ENCODE measurements at regions not wholly inside any gene's neighbourhood (a gene's known extent, or its start where the extent isn't known, plus 50 kb on each side); places are given as distances from the start of the nearest gene placed in this dataset.

DNA sequence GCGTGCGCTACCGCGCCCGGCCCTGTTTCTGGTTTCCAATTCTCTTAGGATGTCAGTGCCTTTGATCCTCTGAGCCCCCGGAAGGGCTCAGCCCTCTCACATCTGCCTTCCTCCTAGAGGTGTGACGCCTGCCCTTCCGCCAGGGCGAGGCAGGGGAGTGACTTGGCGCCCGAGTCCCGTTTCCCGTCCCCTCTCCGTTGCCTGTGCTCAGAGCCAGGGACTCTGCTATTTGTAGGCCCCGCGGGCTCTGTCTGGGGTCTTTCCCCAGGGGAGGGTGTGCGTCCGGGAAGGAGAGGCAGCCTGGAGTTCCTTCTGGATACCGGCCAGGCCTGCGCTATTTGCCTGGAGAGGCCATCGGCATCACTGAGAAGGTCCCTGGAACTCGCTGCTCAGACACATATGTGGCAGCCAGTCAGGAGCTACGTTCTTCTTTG, 103.7 kb upstream of the TAF1B start:
- Mint-ChIP-seq H3K27me3 (no peaks in the 10 kb centered on the region), H3K27ac (peak overlapping the region; percentile 75), H3K4me3 (peak overlapping the region; percentile 65), H3K36me3 (ENCODE audit: low read depth) (peaks cover 2% of the 10 kb centered on the region), H3K4me1 (peaks cover 43% of the 10 kb centered on the region), H3K9me3 (peaks cover 8% of the 10 kb centered on the region)
- ATAC-seq (peak; percentile 67), DNase-seq (peak; percentile 49)

DNA sequence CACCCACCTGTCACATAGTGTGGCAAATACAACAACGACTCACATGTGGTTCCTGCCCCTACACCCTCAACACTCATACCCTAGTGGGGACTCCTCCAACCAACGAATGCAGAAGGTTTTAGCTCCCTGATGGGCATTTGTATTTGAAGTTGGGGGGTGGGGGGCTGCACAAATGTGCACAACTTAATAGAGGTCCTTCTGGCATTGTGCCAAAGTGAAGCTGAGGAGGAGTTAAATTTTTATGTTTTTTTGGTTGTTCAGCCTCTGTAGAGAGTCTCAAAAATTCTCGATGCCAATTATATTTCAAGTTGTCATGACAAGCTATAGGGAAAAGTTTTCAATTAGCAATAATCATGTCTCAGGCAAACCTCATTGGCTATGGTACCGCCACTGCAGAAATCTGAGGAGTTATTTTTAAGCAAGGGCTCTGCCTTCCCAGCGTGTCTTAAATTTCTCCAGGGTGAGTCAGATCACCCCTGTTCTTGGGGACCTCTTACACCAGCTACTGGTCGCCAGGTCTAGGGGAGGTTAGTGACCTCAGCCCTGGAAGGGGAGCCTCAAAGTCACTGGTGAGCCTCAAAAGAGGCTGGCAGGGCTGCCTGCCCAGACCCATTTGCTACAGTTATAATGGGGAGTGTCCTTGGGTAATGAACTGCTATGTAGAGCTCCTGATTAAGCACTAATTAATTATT, 102.7 kb upstream of the TAF1B start:
- no peak overlapping the region for H3K27ac Mint-ChIP-seq

DNA sequence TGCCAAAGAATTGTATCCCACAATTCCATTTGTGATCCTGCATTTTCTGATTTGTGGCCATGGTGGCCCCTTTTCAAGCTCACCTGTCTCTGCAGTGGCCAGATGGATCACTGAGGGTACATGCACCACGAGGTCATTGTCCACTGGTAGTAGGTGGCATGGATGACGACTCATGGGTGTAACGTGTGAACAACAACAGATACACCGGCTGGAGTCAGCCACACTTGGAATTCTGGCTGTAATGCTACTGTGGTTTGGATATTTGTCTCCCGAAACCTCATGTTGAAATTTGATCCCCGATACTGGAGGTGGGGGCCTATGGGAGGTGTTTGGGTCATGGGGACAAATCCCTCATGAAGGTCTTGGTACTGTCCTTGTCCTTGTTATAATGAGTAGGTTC, 102.2 kb upstream of the TAF1B start:
- DNase-seq (no peak), ATAC-seq (no peak)
- Mint-ChIP-seq H3K27me3 (no peaks in the 10 kb centered on the region), H3K4me1 (peaks cover 31% of the 10 kb centered on the region), H3K9me3 (no peaks in the 10 kb centered on the region), H3K36me3 (ENCODE audit: low read depth) (no peaks in the 10 kb centered on the region), H3K4me3 (no peak overlapping the region), H3K27ac (no peak overlapping the region)

More for the DNA sequence above, 102.7 kb upstream of the TAF1B start:
- no peaks in the 10 kb centered on the region for H3K27me3 Mint-ChIP-seq
- H3K4me3 Mint-ChIP-seq: no peak overlapping the region
- DNase-seq: no peak
- no peaks in the 10 kb centered on the region for H3K36me3 Mint-ChIP-seq (ENCODE audit: low read depth)
- no peak for ATAC-seq
- peaks cover 37% of the 10 kb centered on the region for H3K4me1 Mint-ChIP-seq
- no peaks in the 10 kb centered on the region for H3K9me3 Mint-ChIP-seq

DNA sequence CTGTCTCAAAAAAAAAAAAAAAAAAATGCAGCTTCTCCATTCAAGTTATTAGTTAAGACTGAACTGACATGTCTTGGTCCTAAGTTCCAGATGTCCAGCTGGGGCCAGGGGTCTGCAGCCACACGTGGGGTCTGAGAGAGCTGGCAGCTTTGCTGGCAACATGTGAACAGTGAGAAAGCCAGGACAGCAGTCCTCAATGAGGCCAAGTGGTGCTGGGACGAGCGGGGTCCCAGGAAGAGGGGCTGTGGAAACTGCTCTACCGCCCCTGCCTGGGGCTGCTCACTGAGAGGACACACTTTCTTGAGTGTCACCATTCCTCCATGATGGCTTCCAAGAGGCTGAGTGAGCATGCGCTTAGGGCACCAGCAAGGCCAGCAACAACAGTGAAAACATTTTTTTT, 100.7 kb upstream of the TAF1B start:
- Mint-ChIP-seq H3K27me3 (no peaks in the 10 kb centered on the region), H3K4me1 (peaks cover 23% of the 10 kb centered on the region), H3K4me3 (no peak overlapping the region), H3K36me3 (ENCODE audit: low read depth) (no peaks in the 10 kb centered on the region), H3K9me3 (no peaks in the 10 kb centered on the region), H3K27ac (no peak overlapping the region)
- ATAC-seq (no peak), DNase-seq (no peak)

DNA sequence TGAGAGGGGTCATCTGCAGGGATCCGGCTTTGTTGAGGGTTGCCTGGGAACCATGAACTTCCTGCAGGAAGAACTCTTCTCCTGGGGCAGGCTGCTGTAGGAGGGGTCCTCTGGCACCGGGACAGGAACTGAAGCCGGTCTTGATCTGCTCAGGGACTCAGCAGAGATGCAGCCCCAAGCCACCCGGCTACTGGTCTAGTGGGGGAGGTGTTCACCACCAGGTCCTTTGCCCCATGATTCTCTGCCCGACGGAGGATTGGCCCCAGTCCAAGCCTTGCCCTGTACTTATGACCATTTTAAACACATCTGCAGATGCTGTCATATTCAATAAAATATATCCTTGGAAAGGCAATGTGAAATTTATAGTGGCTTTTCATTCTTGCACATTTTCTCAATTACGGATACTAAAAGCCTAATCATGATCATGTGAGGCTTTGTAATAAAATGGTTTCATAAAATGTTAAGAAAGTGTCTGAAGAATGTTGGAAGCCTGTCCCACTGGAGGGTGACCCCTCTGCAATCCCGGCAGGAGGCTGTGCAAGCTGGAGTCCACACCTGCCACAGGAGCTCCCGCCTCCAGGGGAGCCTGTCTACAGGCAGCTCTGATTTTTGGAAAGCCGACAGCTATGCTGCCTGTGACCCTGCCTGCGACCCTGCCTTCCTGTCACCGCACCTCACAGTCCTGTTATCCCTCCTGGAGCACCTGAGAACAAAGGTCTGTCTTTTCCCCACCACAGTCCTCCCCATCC, 98.8 kb upstream of the TAF1B start:
- Mint-ChIP-seq H3K27ac (no peak overlapping the region), H3K4me1 (peaks cover 15% of the 10 kb centered on the region)

DNA sequence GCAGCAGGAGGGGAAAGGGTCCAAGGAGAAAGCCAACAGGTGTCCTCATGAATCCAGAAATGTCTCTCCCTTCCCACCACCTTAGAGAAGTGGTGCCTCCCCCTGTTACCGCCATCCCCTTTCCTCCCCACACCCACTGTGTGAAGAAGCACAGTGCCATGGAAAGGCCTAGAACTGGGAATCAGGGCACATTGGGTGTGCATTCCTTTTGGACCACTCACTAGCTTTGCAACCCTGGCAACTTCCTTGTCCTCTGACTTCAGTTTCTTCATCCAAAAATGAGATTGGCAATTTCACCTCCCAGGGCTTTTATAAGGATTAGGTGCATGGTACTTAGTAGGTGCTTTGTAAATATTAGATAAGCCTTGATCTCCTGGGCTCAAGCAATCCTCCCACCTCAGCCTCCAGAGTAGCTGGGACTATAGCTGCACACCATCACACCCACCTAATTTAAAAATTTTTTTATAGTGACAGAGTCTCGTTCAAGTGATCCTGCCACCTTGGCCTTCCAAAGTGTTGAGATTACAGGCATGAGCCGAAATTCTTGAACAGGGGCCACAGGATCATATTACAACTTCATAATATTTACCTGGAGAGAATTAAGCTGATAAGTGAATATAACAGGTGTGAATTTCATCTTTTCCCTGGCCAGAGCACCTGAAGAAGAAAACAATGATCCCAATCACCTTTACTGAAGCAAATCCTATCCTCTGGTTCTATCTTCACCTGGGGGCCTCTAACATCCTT, 97.9 kb upstream of the TAF1B start:
- Mint-ChIP-seq H3K4me1 (peaks cover 13% of the 10 kb centered on the region), H3K27me3 (no peaks in the 10 kb centered on the region), H3K9me3 (no peaks in the 10 kb centered on the region), H3K36me3 (ENCODE audit: low read depth) (no peaks in the 10 kb centered on the region), H3K4me3 (no peak overlapping the region), H3K27ac (no peak overlapping the region)
- ATAC-seq (no peak), DNase-seq (no peak)

More for the DNA sequence above, 98.8 kb upstream of the TAF1B start:
- H3K4me3 Mint-ChIP-seq: no peak overlapping the region
- H3K36me3 Mint-ChIP-seq (ENCODE audit: low read depth): no peaks in the 10 kb centered on the region
- ATAC-seq: no peak
- H3K27me3 Mint-ChIP-seq: no peaks in the 10 kb centered on the region
- no peaks in the 10 kb centered on the region for H3K9me3 Mint-ChIP-seq
- no peak for DNase-seq

DNA sequence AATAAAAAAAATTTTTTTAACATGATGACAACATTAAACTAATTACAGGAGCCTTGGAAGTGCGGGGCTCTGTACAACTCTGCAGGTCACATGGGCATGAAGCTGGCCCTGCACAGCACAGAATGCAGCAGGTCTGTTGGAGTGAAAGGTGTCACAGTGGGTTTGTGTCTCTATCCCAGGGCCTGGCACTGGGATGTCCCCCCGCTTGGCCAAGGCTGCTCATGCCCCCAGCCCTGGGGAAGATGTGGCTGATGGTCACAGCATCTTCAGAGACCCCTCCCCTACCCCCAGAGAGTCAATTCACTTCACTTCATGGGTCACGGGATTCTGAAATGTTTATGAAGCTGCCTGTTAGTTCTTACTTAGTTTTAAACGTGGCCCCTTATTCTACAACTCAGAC, 95.9 kb upstream of the TAF1B start:
- H3K27me3 Mint-ChIP-seq: peaks cover 10% of the 10 kb centered on the region
- no peak overlapping the region for H3K4me3 Mint-ChIP-seq
- H3K4me1 Mint-ChIP-seq: peaks cover 28% of the 10 kb centered on the region
- H3K9me3 Mint-ChIP-seq: no peaks in the 10 kb centered on the region
- no peak for DNase-seq
- no peak overlapping the region for H3K27ac Mint-ChIP-seq
- no peaks in the 10 kb centered on the region for H3K36me3 Mint-ChIP-seq (ENCODE audit: low read depth)
- no peak for ATAC-seq

DNA sequence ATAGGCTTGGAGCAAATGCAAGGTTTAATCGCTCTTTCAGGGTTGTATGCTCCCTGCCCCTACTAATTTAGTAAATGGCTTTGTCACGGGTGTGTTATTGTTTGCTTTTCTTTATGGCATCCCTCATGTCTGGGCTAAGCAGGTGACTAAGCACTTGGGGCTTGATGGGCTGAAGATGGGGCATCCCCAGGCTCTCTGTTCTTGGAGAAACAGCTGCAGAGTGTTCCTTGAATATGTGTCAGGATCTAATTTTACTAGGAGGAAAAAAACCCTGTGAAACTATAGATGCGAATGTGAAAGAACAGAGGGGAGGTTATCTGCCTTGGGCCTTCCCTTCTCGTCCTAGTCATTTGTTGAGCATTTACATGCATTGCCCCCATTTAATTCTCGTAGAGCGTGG, 94.7 kb upstream of the TAF1B start:
- Mint-ChIP-seq H3K4me1 (peaks cover 40% of the 10 kb centered on the region), H3K36me3 (ENCODE audit: low read depth) (no peaks in the 10 kb centered on the region), H3K27ac (no peak overlapping the region), H3K27me3 (peaks cover 13% of the 10 kb centered on the region), H3K4me3 (no peak overlapping the region), H3K9me3 (no peaks in the 10 kb centered on the region)
- DNase-seq: no peak
- ATAC-seq: peak; percentile 21

DNA sequence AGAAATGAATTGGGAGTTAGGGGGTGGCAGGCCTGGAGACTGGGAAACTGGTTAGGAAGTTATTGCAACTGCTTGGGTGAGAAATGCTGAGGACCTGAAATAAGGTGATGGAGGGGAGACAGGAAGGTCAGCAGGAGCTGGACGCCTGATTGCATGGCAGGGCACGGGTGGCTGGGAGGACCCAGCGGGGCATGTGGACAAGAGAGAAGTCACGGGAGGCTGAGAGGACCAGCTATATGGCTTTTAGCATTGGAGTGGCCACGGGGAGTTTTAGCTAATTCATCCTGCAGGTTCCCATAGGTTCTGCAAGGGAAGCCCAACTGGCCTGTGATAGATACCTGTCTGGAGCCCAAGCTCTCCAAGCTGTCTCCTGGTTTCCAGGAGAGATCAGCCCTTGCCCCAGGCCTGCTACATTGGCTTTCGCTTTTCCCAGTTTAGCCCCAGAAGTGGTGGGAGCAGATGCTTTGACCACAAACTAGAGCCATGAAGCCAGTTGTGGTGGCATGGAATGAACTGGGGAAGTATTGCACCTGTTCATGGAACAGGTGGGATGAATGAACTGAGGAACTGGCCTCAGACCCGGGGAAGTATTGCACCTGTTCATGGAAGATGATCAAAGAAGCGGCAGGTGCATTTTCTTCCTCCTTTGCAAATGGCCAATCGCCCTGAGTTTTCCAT, 93.6 kb upstream of the TAF1B start:
- no peak for DNase-seq
- no peak for ATAC-seq
- Mint-ChIP-seq H3K9me3 (no peaks in the 10 kb centered on the region), H3K36me3 (ENCODE audit: low read depth) (no peaks in the 10 kb centered on the region), H3K27ac (no peak overlapping the region), H3K4me1 (peaks cover 50% of the 10 kb centered on the region), H3K27me3 (peaks cover 20% of the 10 kb centered on the region), H3K4me3 (no peak overlapping the region)

DNA sequence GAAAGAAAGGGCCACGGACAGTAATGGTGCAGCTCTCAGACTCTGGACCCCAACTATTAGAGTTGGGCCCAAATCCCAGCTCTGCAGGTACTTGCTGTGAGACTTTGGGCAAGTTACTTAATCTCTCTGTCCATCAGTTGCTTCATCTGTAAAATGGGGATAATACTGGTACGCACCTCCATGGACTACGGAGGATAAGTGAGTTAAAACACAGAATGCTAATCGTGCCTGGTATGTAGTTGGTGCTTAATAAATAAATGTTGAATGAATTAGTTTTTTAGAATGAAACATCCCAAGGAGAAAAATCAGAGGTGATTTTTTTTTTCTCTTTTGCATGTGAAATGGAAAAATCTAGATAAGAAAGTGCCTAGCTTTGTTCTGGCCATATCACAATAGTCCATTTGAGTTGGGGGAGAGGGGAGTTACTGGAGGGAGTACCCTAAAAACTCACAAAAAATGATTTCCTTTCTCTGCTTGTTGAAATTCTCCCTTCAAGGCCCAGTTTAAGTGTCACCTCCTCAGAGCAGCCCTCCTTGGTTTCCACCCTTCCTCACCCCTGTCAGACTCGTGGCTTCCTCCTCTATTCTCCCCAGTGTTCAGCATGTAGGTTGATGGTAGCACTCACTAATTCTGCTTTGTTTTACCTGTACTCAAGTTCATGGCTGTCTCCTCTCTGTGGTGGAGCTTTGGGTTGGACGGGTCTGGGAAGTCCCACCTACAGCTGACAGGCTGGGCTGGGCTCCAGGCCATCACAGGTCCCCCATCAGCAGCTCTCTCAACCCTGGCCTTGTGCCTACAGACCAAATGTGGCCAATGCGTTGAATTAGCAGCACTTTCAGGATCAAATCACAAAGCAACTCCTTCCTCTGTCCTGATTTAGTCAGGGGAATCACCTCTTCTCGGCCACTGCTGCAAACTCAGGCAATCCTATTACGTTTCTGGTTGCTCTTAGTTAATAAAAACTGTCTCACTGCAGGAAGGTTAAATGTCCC, 92.8 kb upstream of the TAF1B start:
- Mint-ChIP-seq H3K4me3 (no peak overlapping the region), H3K4me1 (peaks cover 56% of the 10 kb centered on the region), H3K36me3 (ENCODE audit: low read depth) (no peaks in the 10 kb centered on the region), H3K27me3 (peaks cover 26% of the 10 kb centered on the region), H3K9me3 (no peaks in the 10 kb centered on the region), H3K27ac (no peak overlapping the region)
- DNase-seq: no peak
- ATAC-seq: no peak

DNA sequence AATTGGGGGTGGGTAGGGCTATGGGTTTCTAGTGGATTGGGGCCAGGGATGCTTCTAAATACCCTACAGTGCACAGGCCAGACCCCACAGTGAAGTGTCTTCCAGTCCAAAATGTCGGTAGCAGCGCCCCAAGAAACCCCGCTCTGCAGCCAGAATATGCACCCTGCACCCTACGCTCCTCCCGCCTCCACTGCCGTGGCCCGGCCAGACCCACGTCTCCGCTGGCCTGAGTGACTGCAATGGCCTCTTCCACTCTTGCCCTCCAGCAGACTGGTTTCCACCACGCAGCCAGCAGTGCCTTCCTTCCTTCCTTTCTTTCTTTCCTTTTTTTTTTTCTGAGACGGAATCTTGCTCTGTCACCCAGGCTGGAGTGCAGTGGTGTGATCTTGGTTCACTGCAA, 91.4 kb upstream of the TAF1B start:
- DNase-seq (no peak), ATAC-seq (no peak)
- Mint-ChIP-seq H3K27me3 (peaks cover 38% of the 10 kb centered on the region), H3K27ac (no peak overlapping the region), H3K36me3 (ENCODE audit: low read depth) (no peaks in the 10 kb centered on the region), H3K9me3 (no peaks in the 10 kb centered on the region), H3K4me1 (peaks cover 57% of the 10 kb centered on the region), H3K4me3 (no peak overlapping the region)

DNA sequence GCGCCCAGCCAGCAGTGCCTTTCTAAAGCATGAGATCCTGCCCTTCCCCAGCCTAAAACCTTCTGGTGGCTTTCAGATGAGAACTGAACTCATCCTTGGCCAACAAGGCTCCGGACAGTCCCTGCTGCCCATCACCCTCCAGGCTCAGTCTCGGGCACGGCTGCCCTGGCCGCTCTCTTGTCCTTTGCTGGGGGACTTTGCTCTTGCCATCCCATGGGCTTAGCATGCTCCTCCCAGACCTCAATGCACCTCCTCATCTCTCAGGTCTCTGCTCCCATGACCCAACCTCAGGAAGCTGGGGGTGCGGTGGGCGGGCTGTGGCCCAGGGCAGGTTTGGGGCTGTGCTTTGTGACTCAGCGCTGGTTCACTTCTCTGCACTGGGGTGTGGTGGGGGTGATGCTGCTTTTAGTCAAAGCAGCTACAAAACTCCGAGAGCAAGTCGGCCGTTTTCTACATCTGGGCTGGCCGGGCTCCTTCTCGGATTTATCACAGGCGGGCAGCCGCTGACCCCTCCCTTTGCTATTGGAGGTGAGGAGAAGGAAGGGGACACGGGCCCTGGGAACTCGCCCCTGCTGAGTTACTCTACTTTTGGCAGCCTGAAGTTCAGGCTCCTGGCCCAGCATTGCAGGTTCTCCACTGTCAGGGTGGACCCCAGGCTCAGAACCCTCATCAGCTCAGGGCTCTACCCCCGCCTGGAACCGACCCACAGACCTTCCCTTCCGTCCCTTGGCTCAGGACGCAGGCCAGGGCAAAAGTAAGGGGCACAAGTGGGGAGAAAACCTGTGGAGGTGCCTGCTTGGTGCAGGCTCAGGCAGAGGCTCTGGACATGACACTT, 90.6 kb upstream of the TAF1B start:
- ATAC-seq: peak; percentile 90
- Mint-ChIP-seq H3K4me3 (peak overlapping the region; percentile 62), H3K4me1 (peaks cover 60% of the 10 kb centered on the region)

DNA sequence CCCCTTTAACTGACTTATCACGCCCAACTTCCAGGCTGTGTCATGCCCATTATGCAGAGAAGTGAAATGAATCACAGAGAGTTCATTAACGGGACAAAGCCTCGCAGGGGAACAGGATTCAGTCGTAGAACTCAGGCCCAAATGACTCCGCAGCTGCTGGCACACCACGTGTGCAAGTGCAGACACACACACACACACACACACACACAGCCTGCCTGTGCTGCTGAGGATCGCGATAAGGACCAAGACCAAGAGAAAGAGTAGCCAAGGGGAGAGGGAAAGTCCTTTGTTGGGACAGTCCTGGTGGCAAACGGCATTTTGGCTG, 90.0 kb upstream of the TAF1B start:
- DNase-seq (peak; percentile 54), ATAC-seq (peak; percentile 80)
- H3K36me3 Mint-ChIP-seq (ENCODE audit: low read depth): no peaks in the 10 kb centered on the region
- peak overlapping the region; percentile 83 for H3K27ac Mint-ChIP-seq
- H3K27me3 Mint-ChIP-seq: peaks cover 50% of the 10 kb centered on the region
- H3K9me3 Mint-ChIP-seq: no peaks in the 10 kb centered on the region
- H3K4me3 Mint-ChIP-seq: peak overlapping the region; percentile 62
- H3K4me1 Mint-ChIP-seq: peaks cover 60% of the 10 kb centered on the region

More for the DNA sequence above, 90.6 kb upstream of the TAF1B start:
- Mint-ChIP-seq H3K9me3 (no peaks in the 10 kb centered on the region), H3K36me3 (ENCODE audit: low read depth) (no peaks in the 10 kb centered on the region), H3K27ac (peak overlapping the region; percentile 83), H3K27me3 (peaks cover 44% of the 10 kb centered on the region)
- peak; percentile 84 for DNase-seq
